HepG2 (cell line): ENCODE measurements at regions not wholly inside any gene's neighbourhood (a gene's known extent, or its start where the extent isn't known, plus 50 kb on each side); places are given as distances from the start of the nearest gene placed in this dataset.

Experiments
- ATAC-seq: fragments of 200-7000 bp; cut with Tn5 transposase; 3 replicates; pipeline ENCODE4 v1.9.1; 2020; ENCODE audit warnings: mild to moderate bottlenecking, moderate library complexity
- BruUV-seq: library from RNA; stranded (reverse); fragments of 400-500 nt; replicated peaks from 2 replicates; lab custom pipeline; 2021; lab: Mats Ljungman, UMichigan
- CTCF ChIA-PET: fragments of 300-600 bp; formaldehyde crosslinking; extraction: SDS; loops from one replicate; lab custom pipeline; 2021; ENCODE audit warnings: low total read pairs, inconsistent platforms, low intra/inter-chr PET ratio; lab: Yijun Ruan, JAX
- POLR2A ChIA-PET: fragments of 350-600 bp; sonication (Branson Sonifier 250); formaldehyde crosslinking; loops from one replicate; lab custom pipeline; 2020; ENCODE audit warnings: antibody characterized with exemption, inconsistent platforms; lab: Yijun Ruan, JAX
- DNase-seq: peaks from one replicate; pipeline ENCODE4 v3.0.0-alpha.2; 2015; ENCODE audit warnings: low spot score
- FAIRE-seq: peaks from 3 replicates; lab custom pipeline; 2011; peaks lifted over from hg19 to GRCh38; lab: Jason Lieb, UNC
- H2AFZ ChIP-seq: one replicate; pipeline ENCODE4 v1.6.1; 2011; ENCODE audit warnings: low read length, inconsistent platforms
- H3K27ac ChIP-seq: fragments of 300-600 bp; 3 replicates; pipeline ENCODE4 v1.8.0; 2011; ENCODE audit warnings: mixed run types, mild to moderate bottlenecking, mixed read lengths, low read length, inconsistent platforms; ENCODE audit not compliant: insufficient read depth; ENCODE audit errors: extremely low read length
- H3K27me3 ChIP-seq, 2 experiments: fragments of 200-600 bp in 1 of 2; 2 replicates in 1 of 2; 3 replicates in 1 of 2; pipeline versions ENCODE4 v1.6.0 to v1.8.0; 2011; ENCODE audit warnings: low read length in 2 of 2, mild to moderate bottlenecking in 2 of 2, moderate library complexity in 2 of 2, inconsistent platforms in 1 of 2; ENCODE audit not compliant: insufficient read depth in 2 of 2, control insufficient read depth in 1 of 2
- H3K36me3 ChIP-seq, 2 experiments: fragments of 200-600 bp in 1 of 2; replicated peaks in 1 of 2; 2 replicates in 1 of 2; 3 replicates in 1 of 2; pipeline versions ENCODE4 v1.5.1 to v1.8.0; 2011; ENCODE audit warnings: low read length in 2 of 2, inconsistent platforms in 1 of 2; ENCODE audit not compliant: insufficient read depth in 2 of 2, control insufficient read depth in 1 of 2
- H3K4me1 ChIP-seq: 2 replicates; pipeline ENCODE4 v1.5.1; 2012; ENCODE audit warnings: low read length, inconsistent platforms; ENCODE audit not compliant: insufficient read depth
- H3K4me2 ChIP-seq: 2 replicates; pipeline ENCODE4 v1.6.0; 2011; ENCODE audit warnings: low read depth, low read length, inconsistent platforms
- H3K4me3 ChIP-seq, 3 experiments: fragments of 200-600 bp in 1 of 3; sonication (generic), shearing (Covaris generic) in 1 of 3; replicated peaks in 1 of 3; 2 replicates each; pipeline ENCODE4 v1.5.1; 2011 to 2016; ENCODE audit warnings: low read length in 3 of 3, inconsistent platforms in 2 of 3, low read depth in 2 of 3, mild to moderate bottlenecking in 2 of 3, control low read depth in 1 of 3, mixed read lengths in 1 of 3; ENCODE audit not compliant: insufficient read depth in 1 of 3
- H3K79me2 ChIP-seq: one replicate; pipeline ENCODE4 v1.6.1; 2011; ENCODE audit warnings: low read length, inconsistent platforms; ENCODE audit not compliant: insufficient read depth
- H3K9ac ChIP-seq: 2 replicates; pipeline ENCODE4 v1.6.0; 2011; ENCODE audit warnings: mild to moderate bottlenecking, low read depth, low read length, inconsistent platforms; ENCODE audit not compliant: insufficient read depth
- H3K9me3 ChIP-seq: 2 replicates; pipeline ENCODE4 v1.5.1; 2012; ENCODE audit warnings: mild to moderate bottlenecking, low read length
- H4K20me1 ChIP-seq: 2 replicates; pipeline ENCODE4 v1.6.0; 2011; ENCODE audit warnings: inconsistent platforms, mild to moderate bottlenecking, low read length, moderate library complexity; ENCODE audit not compliant: insufficient read depth
- ASH2L ChIP-seq: fragments of 300-600, 200-600 bp; sonication (generic); IDR thresholded peaks from 2 replicates; pipeline ENCODE4 v1.7.0; 2017; ENCODE audit warnings: low read depth, mild to moderate bottlenecking, moderate library complexity, mixed read lengths, low read length; ENCODE audit not compliant: insufficient read length
- CHCHD3 ChIP-seq: sonication (generic); formaldehyde crosslinking; IDR thresholded peaks from 2 replicates; pipeline ENCODE4 v1.8.0; 2022; ENCODE audit warnings: mild to moderate bottlenecking, missing genetic modification reagents, moderate library complexity
- ETS1 ChIP-seq: sonication (generic); formaldehyde crosslinking; IDR thresholded peaks from 2 replicates; pipeline ENCODE4 v1.4.0; 2020; ENCODE audit warnings: missing genetic modification reagents
- KLF12 ChIP-seq: sonication (generic); formaldehyde crosslinking; IDR thresholded peaks from 2 replicates; pipeline ENCODE4 v1.4.0; 2020; ENCODE audit warnings: missing genetic modification reagents, borderline replicate concordance
- MATR3 ChIP-seq: sonication (generic); formaldehyde crosslinking; IDR thresholded peaks from 2 replicates; pipeline ENCODE4 v1.4.0; 2020; ENCODE audit warnings: missing genetic modification reagents
- MIXL1 ChIP-seq: IDR thresholded peaks from 2 replicates; pipeline ENCODE4 v1.6.1; 2016
- NCOR1 ChIP-seq: fragments of 200-600 bp; sonication (generic); IDR thresholded peaks from 2 replicates; pipeline ENCODE4 v1.7.0; 2017; ENCODE audit warnings: antibody characterized with exemption, low read length, borderline replicate concordance
- NR2C2 ChIP-seq: sonication (generic); formaldehyde crosslinking; IDR thresholded peaks from 2 replicates; pipeline ENCODE4 v1.4.0; 2020; ENCODE audit warnings: missing genetic modification reagents, mild to moderate bottlenecking, moderate library complexity, borderline replicate concordance
- RFX1 ChIP-seq: fragments of 450-650 bp; IDR thresholded peaks from 2 replicates; pipeline ENCODE4 v1.6.1; 2017
- SAP130 ChIP-seq: IDR thresholded peaks from 2 replicates; pipeline ENCODE4 v1.6.1; 2016; ENCODE audit warnings: low read depth
- ZBTB7A ChIP-seq: sonication (generic); formaldehyde crosslinking; IDR thresholded peaks from 2 replicates; pipeline ENCODE4 v1.8.0; 2022; ENCODE audit warnings: mild to moderate bottlenecking, missing genetic modification reagents
- ZFAT ChIP-seq: sonication (generic); formaldehyde crosslinking; conservative IDR thresholded peaks from 2 replicates; pipeline ENCODE4 v1.8.1; 2023; ENCODE audit warnings: missing genetic modification reagents, inconsistent platforms
- ZNF567 ChIP-seq: sonication (generic); formaldehyde crosslinking; IDR thresholded peaks from 2 replicates; pipeline ENCODE4 v1.8.1; 2023; ENCODE audit warnings: mild to moderate bottlenecking, missing genetic modification reagents, borderline replicate concordance
- WGBS: methylation state at CpG from one replicate; pipeline ENCODE4 v1.1.6; 2017; ENCODE audit warnings: low lambda C conversion rate; 5-methylcytosine and 5-hydroxymethylcytosine counted together
- in situ Hi-C: cut with HindIII; loops from 2 replicates; pipeline ENCODE4 v1.10.0; 2017; ENCODE audit warnings: low pct_unique_long_range_greater_than_20kb; ENCODE audit not compliant: extremely low pct_ligation_motif_present
- intact Hi-C: fragments of 100-400 bp; cut with micrococcal nuclease; formaldehyde crosslinking; loops from one replicate; pipeline ENCODE4 v1.10.0; 2022; ENCODE audit not compliant: unreplicated experiment

- no peak overlapping the region for H2AFZ ChIP-seq
- H3K27me3 ChIP-seq, result no peaks in the 10 kb centered on the region
- intact Hi-C loops (no loop called here), in situ Hi-C loops (no loop called here)
- BruUV-seq, result no TSS peak
- no peak overlapping the region for H3K4me2 ChIP-seq
- no peaks in the 10 kb centered on the region for H3K4me1 ChIP-seq
- WGBS, result under 1% methylated on average over 3 of the region's 3 CpGs
- TF ChIP-seq ASH2L, result no peak
- no peak for TF ChIP-seq KLF12
- TF ChIP-seq ZNF567 (CRISPR knock-in tag), result no peak
- no peak for TF ChIP-seq CHCHD3 (CRISPR knock-in tag)
- TF ChIP-seq ETS1 (CRISPR knock-in tag), result no peak
- TF ChIP-seq MATR3 (CRISPR knock-in tag), result no peak
- no peak for TF ChIP-seq NR2C2 (CRISPR knock-in tag)
- TF ChIP-seq SAP130, result no peak
- TF ChIP-seq ZBTB7A (CRISPR knock-in tag), result no peak
- no peak for TF ChIP-seq RFX1
- no peak for TF ChIP-seq NCOR1
- TF ChIP-seq ZFAT (CRISPR knock-in tag), result no peak
- TF ChIP-seq MIXL1, result no peak
- ChIA-PET POLR2A (no interaction called here), CTCF (no interaction called here)
- ATAC-seq (no peak), DNase-seq (no peak), FAIRE-seq (no peak)
- H4K20me1 ChIP-seq, result no peaks in the 10 kb centered on the region
- no peak overlapping the region for H3K9ac ChIP-seq
- H3K36me3 ChIP-seq, result no peaks in the 10 kb centered on the region
- no peak overlapping the region for H3K27ac ChIP-seq
- H3K4me3 ChIP-seq, result no peak overlapping the region
- peaks cover 19% of the 10 kb centered on the region for H3K9me3 ChIP-seq
- H3K79me2 ChIP-seq, result no peaks in the 10 kb centered on the region
These were observed 464.0 kb upstream of the CDH4 start for GRCh38 chr20:60788070-60788469.
